HEK293T (cell line): ENCODE measurements at regions not wholly inside any gene's neighbourhood (a gene's known extent, or its start where the extent isn't known, plus 50 kb on each side); places are given as distances from the start of the nearest gene placed in this dataset.

Source experiments
- ARNT ChIP-seq: fragments of 450-650 bp; IDR thresholded peaks from 2 replicates; pipeline ENCODE4 v1.6.1; 2017; ENCODE audit warnings: mild to moderate bottlenecking
- FOXM1 ChIP-seq: fragments of 450-650 bp; IDR thresholded peaks from 2 replicates; pipeline ENCODE4 v1.6.1; 2017; ENCODE audit warnings: mild to moderate bottlenecking, borderline replicate concordance
- TF ChIP-seq, protein P1 (sequence below): fragments of 450-650 bp; IDR thresholded peaks from 2 replicates; pipeline ENCODE4 v1.6.1; 2016

DNA sequence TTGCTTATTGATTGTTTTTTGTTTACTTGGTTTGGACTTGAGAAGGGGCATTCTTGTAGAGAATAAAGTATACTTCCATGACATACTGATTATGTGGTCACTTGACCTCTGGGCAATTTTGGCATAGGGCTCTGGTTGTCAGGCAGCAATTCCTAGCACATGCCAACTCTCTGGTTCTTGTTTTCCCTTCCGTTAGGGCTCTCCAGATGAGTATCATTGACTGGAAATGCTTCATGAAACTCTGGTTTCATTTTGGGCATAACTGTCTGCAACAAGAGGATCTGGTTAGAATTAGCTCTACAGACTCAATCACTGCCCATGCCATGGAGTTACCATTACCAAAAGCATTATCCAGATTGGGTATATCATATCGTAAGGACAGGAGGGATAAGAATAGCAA is 1057.9 kb downstream of the FAT4 start:
- TF ChIP-seq, protein P1, sequence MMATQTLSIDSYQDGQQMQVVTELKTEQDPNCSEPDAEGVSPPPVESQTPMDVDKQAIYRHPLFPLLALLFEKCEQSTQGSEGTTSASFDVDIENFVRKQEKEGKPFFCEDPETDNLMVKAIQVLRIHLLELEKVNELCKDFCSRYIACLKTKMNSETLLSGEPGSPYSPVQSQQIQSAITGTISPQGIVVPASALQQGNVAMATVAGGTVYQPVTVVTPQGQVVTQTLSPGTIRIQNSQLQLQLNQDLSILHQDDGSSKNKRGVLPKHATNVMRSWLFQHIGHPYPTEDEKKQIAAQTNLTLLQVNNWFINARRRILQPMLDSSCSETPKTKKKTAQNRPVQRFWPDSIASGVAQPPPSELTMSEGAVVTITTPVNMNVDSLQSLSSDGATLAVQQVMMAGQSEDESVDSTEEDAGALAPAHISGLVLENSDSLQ: no peak
- TF ChIP-seq ARNT (no peak), FOXM1 (no peak)
